SK-MEL-5 (cell line): ENCODE measurements at regions not wholly inside any gene's neighbourhood (a gene's known extent, or its start where the extent isn't known, plus 50 kb on each side); places are given as distances from the start of the nearest gene placed in this dataset.
A peak's percentile ranks its signal among the peaks of the same experiment; 100 is the strongest.
"Not testable (repeated sequence)": the region's sequence is repeated elsewhere in the genome, so short reads cannot be mapped to it uniquely, and the experiment has no call there.

Source experiments
- DNase-seq: peaks from one replicate; pipeline ENCODE4 v3.0.0-alpha.2; 2016; ENCODE audit warnings: low read depth, low spot score
- in situ Hi-C: cut with HindIII; loops from 2 replicates; pipeline ENCODE4 v1.10.0; 2016; ENCODE audit warnings: low sequenced_read_pairs, high pct_unique_total_duplicates, low pct_unique_long_range_greater_than_20kb

DNA sequence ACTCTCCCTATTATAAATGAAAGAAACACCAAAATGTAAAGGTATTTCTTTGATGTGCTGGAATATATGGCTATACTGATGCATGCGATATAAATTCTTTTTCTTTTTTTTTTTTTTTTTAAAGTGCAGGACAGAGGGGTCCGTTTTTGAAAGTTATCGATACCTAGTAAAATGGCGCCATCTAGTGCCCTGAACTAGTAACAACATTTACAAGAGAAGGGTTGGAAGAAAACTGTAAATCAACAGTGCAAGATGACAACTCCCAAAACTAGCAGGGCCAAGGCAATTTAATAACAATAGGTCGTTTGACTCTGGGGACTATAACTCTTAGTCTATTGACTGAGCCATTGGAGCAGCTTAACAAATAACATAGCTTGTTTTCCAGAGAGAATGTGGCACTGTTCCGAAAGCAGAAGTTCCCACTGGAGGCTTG, 137.7 kb downstream of the SPTSSA start:
- peak; percentile 61 for DNase-seq
- in situ Hi-C loops = loop anchor here (25.0 kb wide), 1 partner anchor 1737 kb away; no protein-coding TSS in a partner anchor

DNA sequence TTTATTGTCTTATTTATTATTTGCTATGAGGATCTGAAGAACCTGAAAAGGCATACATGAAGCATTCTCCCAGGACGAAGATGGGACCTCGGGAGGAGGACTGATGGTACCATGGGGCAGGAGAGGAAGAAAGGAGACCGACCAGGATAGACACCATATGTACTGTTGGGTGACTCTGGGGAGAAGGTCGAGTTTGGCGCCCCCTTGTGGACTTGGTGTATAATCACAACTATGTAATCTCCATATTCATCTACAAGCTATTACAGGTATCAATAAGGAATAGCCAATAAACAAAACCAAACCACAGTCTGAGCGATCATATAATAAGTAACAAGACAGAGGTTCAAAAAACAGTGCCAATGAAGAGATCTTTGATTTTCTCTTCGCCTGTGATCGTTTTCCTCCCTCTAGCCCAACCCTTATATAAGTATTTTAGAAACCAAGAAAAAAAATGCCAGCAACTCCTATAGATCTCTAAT, 139.1 kb downstream of the SPTSSA start:
- in situ Hi-C loops = loop anchor here (25.0 kb wide), 1 partner anchor 1736 kb away; no protein-coding TSS in a partner anchor
- peak; percentile 78 for DNase-seq

DNA sequence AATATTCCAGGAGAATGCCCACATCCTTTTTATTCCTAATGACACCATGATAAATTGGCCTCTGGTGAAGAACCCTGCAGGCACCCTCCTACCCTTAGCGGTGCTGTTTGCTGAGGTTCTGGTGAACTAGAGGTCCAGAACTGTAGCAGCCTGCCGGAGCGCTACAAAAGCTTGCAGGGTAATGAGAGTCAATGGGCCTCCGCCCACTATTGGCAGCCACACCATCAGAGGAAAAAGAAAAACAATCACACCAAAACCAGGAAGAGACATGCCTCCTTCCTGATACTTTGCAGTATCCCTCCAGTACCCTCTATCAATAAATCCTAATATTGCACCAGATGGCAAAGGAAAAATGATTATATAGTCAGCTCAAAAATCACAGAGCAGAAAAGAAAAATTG, 142.9 kb downstream of the SPTSSA start:
- no peak for DNase-seq
- in situ Hi-C loops = loop anchor here (25.0 kb wide), 1 partner anchor 1732 kb away; no protein-coding TSS in a partner anchor

DNA sequence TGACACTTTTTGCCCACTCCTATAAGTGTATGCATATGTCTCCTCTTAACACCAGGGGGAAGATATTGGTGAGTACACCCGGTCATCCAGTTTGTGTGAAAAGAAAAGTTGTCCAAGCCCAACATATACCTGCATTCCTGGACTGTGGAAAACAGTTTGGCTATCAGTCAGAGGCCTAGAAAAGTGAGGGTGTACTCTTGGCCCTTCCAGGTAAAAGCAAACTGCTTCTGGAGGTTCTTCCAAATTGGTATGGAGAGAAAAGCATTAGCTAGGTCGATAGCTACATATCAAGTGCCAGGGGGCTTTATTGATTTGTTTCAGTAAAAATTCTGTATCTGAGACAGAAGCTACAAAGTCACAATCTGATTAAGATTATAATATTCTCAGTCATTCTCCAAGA, 144.0 kb downstream of the SPTSSA start:
- DNase-seq = no peak
- in situ Hi-C loops = loop anchor here (25.0 kb wide), 1 partner anchor 1731 kb away; no protein-coding TSS in a partner anchor

DNA sequence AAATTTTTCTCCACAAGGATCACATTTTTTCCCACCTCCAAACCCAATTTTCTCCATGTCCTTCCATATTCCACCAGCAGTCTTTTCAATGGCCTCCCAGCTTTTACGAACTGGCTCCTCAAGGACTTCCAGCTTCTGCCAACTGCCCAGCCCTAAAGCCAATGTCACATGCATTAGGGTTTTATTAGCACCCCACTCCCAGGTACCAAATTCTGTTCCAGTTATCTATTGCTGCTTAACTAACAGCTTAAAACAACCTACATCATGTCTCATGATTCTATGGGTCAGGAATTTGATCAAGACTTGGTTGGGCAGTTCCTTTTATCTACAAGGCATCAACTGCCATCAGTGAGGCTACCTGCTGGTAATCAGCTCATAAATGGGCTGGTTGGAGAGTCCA, 151.3 kb downstream of the SPTSSA start:
- in situ Hi-C loops = loop anchor here (25.0 kb wide), 1 partner anchor 1723 kb away; no protein-coding TSS in a partner anchor

DNA sequence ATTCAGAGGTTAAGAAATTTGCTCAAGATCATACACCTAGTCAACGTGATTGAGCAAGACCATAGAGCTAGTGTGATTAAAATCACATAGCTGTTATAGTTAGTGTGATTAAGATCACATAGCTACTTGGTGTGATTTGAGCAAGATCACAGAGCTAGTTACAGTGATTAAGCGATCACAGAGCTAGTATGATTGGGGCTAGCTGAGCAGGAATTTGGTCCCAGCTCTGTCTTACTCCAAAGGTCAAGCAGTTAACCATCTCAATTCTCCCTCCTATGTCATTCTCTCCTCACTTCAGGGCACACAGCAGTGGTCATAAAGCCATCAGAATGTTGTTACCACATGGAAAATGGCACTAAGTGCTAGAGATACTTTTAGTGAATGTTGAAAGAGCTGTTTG, 158.2 kb downstream of the SPTSSA start:
- no peak for DNase-seq
- in situ Hi-C loops = loop anchor here (25.0 kb wide), 1 partner anchor 1717 kb away; no protein-coding TSS in a partner anchor

More for the DNA sequence above, 151.3 kb downstream of the SPTSSA start:
- DNase-seq = no peak

GRCh38 chr14:34302654-34303053, 159.4 kb downstream of the SPTSSA start:
- in situ Hi-C loops = loop anchor here (25.0 kb wide), 1 partner anchor 1715 kb away; no protein-coding TSS in a partner anchor
- no peak for DNase-seq

DNA sequence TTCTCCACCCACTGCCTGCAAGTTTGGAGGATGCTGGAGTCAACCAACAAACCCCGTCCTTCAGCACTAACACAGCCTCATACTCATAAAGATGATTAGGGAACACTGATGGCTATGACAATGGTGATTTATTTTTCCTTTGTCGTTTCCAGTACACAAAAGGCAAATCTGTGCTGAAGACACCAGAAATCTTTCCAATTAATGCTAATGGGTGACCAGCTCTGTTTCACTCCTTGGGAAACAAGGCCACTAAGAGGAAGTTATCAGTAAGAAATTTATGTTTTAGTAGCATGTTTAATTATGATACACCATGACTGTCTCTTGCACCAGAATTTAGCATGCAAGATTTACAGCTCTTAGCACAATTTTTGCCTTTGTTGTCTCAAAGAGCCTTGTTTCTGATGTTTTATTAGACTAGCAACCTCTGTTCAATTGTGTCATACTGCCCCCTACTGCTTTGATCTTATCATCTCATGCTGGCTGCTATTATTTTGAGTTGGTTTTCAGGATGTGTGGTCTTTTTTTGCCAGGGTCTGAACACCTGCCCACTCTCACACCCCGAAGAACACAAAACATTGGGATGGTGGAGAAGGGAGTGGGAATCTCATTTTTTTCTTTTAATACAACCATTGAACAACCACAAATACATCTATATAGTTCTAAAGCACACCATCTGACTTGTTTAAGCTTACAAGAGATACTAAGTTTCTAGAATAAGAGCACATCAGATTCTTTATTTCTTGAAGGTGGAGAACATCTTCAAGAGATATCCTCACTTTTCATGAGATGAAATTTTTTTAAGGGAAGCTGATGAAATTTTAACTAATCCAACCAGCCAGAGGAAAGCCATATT, 160.9 kb downstream of the SPTSSA start:
- in situ Hi-C loops = loop anchor here (25.0 kb wide), 1 partner anchor 1714 kb away; no protein-coding TSS in a partner anchor
- peak; percentile 78 for DNase-seq

- in situ Hi-C loops = loop anchor here (25.0 kb wide), 1 partner anchor 1713 kb away; no protein-coding TSS in a partner anchor
- no peak for DNase-seq
These were observed 161.7 kb downstream of the SPTSSA start for GRCh38 chr14:34300330-34300729.

DNA sequence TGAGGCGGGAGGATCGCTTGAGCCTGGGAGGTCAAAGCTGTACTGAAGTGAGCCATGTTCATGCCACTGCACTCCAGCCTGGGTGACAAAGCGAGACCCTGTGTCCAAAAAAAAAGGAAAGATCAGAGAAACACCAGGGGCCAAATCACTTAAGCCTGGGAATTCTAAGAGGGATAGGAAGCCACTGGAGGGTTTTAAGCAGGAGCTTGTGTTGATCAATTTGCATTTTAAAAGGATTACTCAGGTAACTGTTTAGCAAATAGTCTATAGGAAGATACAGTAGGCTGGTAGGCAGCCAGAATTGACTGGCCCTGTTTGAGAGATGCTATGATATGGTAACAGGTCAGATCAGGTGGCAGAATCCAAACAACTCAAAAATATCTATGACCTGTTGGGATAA, 162.7 kb downstream of the SPTSSA start:
- no peak for DNase-seq
- in situ Hi-C loops = no loop called here

- in situ Hi-C loops = no loop called here
- no peak for DNase-seq
These were observed 164.1 kb downstream of the SPTSSA start for GRCh38 chr14:34297786-34298520.

- in situ Hi-C loops = no loop called here
These were observed 178.4 kb downstream of the SPTSSA start for GRCh38 chr14:34283590-34283989.

DNA sequence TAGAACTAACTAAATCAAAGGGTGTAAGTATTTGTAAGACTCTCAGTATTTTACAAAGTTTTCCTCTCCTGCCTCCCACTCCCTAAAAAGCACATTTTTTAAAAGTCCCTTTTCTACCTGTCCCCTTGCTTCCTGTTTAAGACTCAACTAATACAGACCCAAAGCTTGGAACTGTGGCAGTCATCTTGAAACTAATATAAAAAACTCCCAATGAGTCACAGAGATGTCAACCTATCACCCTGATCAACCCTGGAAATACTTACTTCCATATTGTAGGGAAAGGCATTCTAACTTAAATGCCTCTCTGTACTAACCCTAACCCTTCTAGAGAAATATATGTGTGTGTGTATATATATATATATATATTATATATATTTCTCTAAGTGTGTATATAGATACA, 184.8 kb downstream of the SPTSSA start:
- in situ Hi-C loops = no loop called here
- no peak for DNase-seq

More at GRCh38 chr14:34283590-34283989, 178.4 kb downstream of the SPTSSA start:
- DNase-seq = no peak

GRCh38 chr14:34275530-34275929, 186.5 kb downstream of the SPTSSA start:
- in situ Hi-C loops = no loop called here
- no peak for DNase-seq

- DNase-seq = no peak
- in situ Hi-C loops = no loop called here
These were observed 187.0 kb downstream of the SPTSSA start for GRCh38 chr14:34275078-34275477.

DNA sequence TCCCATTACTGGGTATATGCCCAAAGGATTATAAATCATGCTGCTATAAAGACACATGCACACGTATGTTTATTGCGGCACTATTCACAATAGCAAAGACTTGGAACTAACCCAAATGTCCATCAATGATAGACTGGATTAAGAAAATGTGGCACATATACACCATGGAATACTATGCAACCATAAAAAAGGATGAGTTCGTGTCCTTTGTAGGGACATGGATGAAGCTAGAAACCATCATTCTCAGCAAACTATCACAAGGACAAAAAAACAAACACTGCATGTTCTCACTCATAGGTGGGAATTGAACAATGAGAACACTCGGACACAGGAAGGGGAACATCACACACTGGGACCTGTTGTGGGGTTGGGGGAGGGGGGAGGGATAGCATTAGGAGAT, 188.3 kb downstream of the SPTSSA start:
- DNase-seq, in situ Hi-C loops: not testable (repeated sequence)

DNA sequence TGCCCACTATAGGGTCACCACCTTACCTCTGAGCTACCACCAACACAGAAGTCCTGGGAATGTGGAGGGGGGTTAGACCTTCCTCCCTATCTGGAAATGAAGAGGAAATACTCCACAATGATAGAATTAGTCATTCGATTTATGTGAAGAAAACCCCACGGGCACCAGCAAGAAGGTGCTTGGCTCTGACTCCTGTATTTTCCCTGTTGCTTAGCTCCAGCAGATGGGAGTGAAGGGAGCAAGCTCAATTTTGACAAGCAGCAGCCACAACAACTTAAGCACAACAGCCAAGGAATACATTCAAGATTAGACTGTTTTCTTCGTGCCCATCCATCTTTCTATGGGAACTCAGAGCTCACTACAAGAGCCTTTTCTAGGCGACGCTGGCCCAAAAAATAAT, 191.7 kb downstream of the SPTSSA start:
- no peak for DNase-seq
- in situ Hi-C loops = no loop called here

GRCh38 chr14:34266344-34266743, 195.7 kb downstream of the SPTSSA start:
- DNase-seq = no peak
- in situ Hi-C loops = no loop called here
